ENCODE measurements at regions not wholly inside any gene's neighbourhood (a gene's known extent, or its start where the extent isn't known, plus 50 kb on each side); places are given as distances from the start of the nearest gene placed in this dataset.

GRCh38 chr11:35876786-35877185 is 67.1 kb upstream of the LDLRAD3 start:
- no peak overlapping the region for H2BK5ac ChIP-seq (ENCODE audit: low read depth, low read length, poor library complexity, severe bottlenecking)
- no peaks in the 10 kb centered on the region for H3K36me3 ChIP-seq (ENCODE audit: control insufficient read depth in 1 of 2, insufficient read depth in 2 of 2, low read depth in 1 of 2, low read length in 2 of 2)
- no peak overlapping the region for H2BK120ac ChIP-seq (ENCODE audit: low read depth, low read length)
- H3K4me1 ChIP-seq (ENCODE audit: control insufficient read depth, insufficient read depth, low read depth, low read length): no peaks in the 10 kb centered on the region
- H3K9me3 ChIP-seq (ENCODE audit: control insufficient read depth, low read length): no peaks in the 10 kb centered on the region
- no peak overlapping the region for H3K4me2 ChIP-seq (ENCODE audit: low read length, poor library complexity, severe bottlenecking)
- no peak overlapping the region for H2AFZ ChIP-seq (ENCODE audit: low read depth, low read length)
- H4K91ac ChIP-seq (ENCODE audit: low read length): no peak overlapping the region
- H2BK15ac ChIP-seq (ENCODE audit: low read depth, poor library complexity, severe bottlenecking): no peak overlapping the region
- no peak overlapping the region for H3K4me3 ChIP-seq (ENCODE audit: insufficient read depth in 1 of 2, low read depth in 1 of 2, low read length in 2 of 2)
- no peak overlapping the region for H3K23ac ChIP-seq (ENCODE audit: low read length in 2 of 2)
- no peak overlapping the region for H3K9ac ChIP-seq (ENCODE audit: low read length)
- peaks cover 0 to 7% of the 10 kb centered on the region in 2 experiments for H3K27me3 ChIP-seq (ENCODE audit: control insufficient read depth in 1 of 2, insufficient read depth in 1 of 2, low read length in 2 of 2)
- no peak overlapping the region for H4K8ac ChIP-seq (ENCODE audit: low read length)
- no peak overlapping the region for H3K18ac ChIP-seq (ENCODE audit: low read depth in 1 of 2, low read length in 2 of 2)
- H3K14ac ChIP-seq (ENCODE audit: low read length in 2 of 2): no peak overlapping the region
- H3K4ac ChIP-seq (ENCODE audit: low read depth in 1 of 2, low read length in 2 of 2): no peak overlapping the region
- no peak for DNase-seq
- H3K27ac ChIP-seq (ENCODE audit: low read length, poor library complexity, severe bottlenecking): no peak overlapping the region
- H2AK5ac ChIP-seq (ENCODE audit: low read length, severe bottlenecking): no peak overlapping the region
- WGBS: 96% methylated on average over 3 of the region's 4 CpGs
- no peak overlapping the region for H2BK12ac ChIP-seq (ENCODE audit: low read length in 2 of 2)
- no peaks in the 10 kb centered on the region for H3K79me1 ChIP-seq (replicated peaks; ENCODE audit: low read length, poor library complexity, severe bottlenecking)

GRCh38 chr11:35878741-35879140 is 65.1 kb upstream of the LDLRAD3 start:
- H3K27ac ChIP-seq (ENCODE audit: low read length, poor library complexity, severe bottlenecking): no peak overlapping the region
- no peaks in the 10 kb centered on the region for H3K9me3 ChIP-seq (ENCODE audit: control insufficient read depth, low read length)
- H2BK15ac ChIP-seq (ENCODE audit: low read depth, poor library complexity, severe bottlenecking): no peak overlapping the region
- H3K4me1 ChIP-seq (ENCODE audit: control insufficient read depth, insufficient read depth, low read depth, low read length): no peaks in the 10 kb centered on the region
- WGBS: 100% methylated on average over 1 of the region's 3 CpGs
- no peak overlapping the region for H2AK5ac ChIP-seq (ENCODE audit: low read length, severe bottlenecking)
- H2BK5ac ChIP-seq (ENCODE audit: low read depth, low read length, poor library complexity, severe bottlenecking): no peak overlapping the region
- H2BK120ac ChIP-seq (ENCODE audit: low read depth, low read length): no peak overlapping the region
- no peak overlapping the region for H3K4ac ChIP-seq (ENCODE audit: low read depth in 1 of 2, low read length in 2 of 2)
- no peak overlapping the region for H4K91ac ChIP-seq (ENCODE audit: low read length)
- no peak overlapping the region for H3K18ac ChIP-seq (ENCODE audit: low read depth in 1 of 2, low read length in 2 of 2)
- H4K8ac ChIP-seq (ENCODE audit: low read length): no peak overlapping the region
- no peaks in the 10 kb centered on the region for H3K79me1 ChIP-seq (replicated peaks; ENCODE audit: low read length, poor library complexity, severe bottlenecking)
- no peak overlapping the region for H3K4me3 ChIP-seq (ENCODE audit: insufficient read depth in 1 of 2, low read depth in 1 of 2, low read length in 2 of 2)
- DNase-seq: no peak
- no peaks in the 10 kb centered on the region for H3K36me3 ChIP-seq (ENCODE audit: control insufficient read depth in 1 of 2, insufficient read depth in 2 of 2, low read depth in 1 of 2, low read length in 2 of 2)
- no peak overlapping the region for H3K9ac ChIP-seq (ENCODE audit: low read length)
- H2BK12ac ChIP-seq (ENCODE audit: low read length in 2 of 2): no peak overlapping the region
- H3K14ac ChIP-seq (ENCODE audit: low read length in 2 of 2): no peak overlapping the region
- no peak overlapping the region for H2AFZ ChIP-seq (ENCODE audit: low read depth, low read length)
- no peak overlapping the region for H3K4me2 ChIP-seq (ENCODE audit: low read length, poor library complexity, severe bottlenecking)
- peaks cover 0 to 7% of the 10 kb centered on the region in 2 experiments for H3K27me3 ChIP-seq (ENCODE audit: control insufficient read depth in 1 of 2, insufficient read depth in 1 of 2, low read length in 2 of 2)
- no peak overlapping the region for H3K23ac ChIP-seq (ENCODE audit: low read length in 2 of 2)

GRCh38 chr11:35879361-35879760 is 64.5 kb upstream of the LDLRAD3 start:
- Histone ChIP-seq H3K4me2 (ENCODE audit: low read length, poor library complexity, severe bottlenecking) (no peak overlapping the region), H3K14ac (ENCODE audit: low read length in 2 of 2) (no peak overlapping the region), H3K23ac (ENCODE audit: low read length in 2 of 2) (no peak overlapping the region), H3K9me3 (ENCODE audit: control insufficient read depth, low read length) (no peaks in the 10 kb centered on the region), H3K79me1 (replicated peaks; ENCODE audit: low read length, poor library complexity, severe bottlenecking) (no peaks in the 10 kb centered on the region), H4K91ac (ENCODE audit: low read length) (no peak overlapping the region), H2BK5ac (ENCODE audit: low read depth, low read length, poor library complexity, severe bottlenecking) (no peak overlapping the region), H3K27ac (ENCODE audit: low read length, poor library complexity, severe bottlenecking) (no peak overlapping the region), H3K4me1 (ENCODE audit: control insufficient read depth, insufficient read depth, low read depth, low read length) (no peaks in the 10 kb centered on the region), H2AK5ac (ENCODE audit: low read length, severe bottlenecking) (no peak overlapping the region), H3K18ac (ENCODE audit: low read depth in 1 of 2, low read length in 2 of 2) (no peak overlapping the region), H2BK15ac (ENCODE audit: low read depth, poor library complexity, severe bottlenecking) (no peak overlapping the region), H3K4ac (ENCODE audit: low read depth in 1 of 2, low read length in 2 of 2) (no peak overlapping the region), H3K27me3 (ENCODE audit: control insufficient read depth in 1 of 2, insufficient read depth in 1 of 2, low read length in 2 of 2) (peaks cover 0 to 7% of the 10 kb centered on the region in 2 experiments), H2BK12ac (ENCODE audit: low read length in 2 of 2) (no peak overlapping the region), H3K36me3 (ENCODE audit: control insufficient read depth in 1 of 2, insufficient read depth in 2 of 2, low read depth in 1 of 2, low read length in 2 of 2) (no peaks in the 10 kb centered on the region), H3K9ac (ENCODE audit: low read length) (no peak overlapping the region), H4K8ac (ENCODE audit: low read length) (no peak overlapping the region), H2BK120ac (ENCODE audit: low read depth, low read length) (no peak overlapping the region), H3K4me3 (ENCODE audit: insufficient read depth in 1 of 2, low read depth in 1 of 2, low read length in 2 of 2) (no peak overlapping the region), H2AFZ (ENCODE audit: low read depth, low read length) (no peak overlapping the region)
- no peak for DNase-seq
- WGBS: 47% methylated on average over 3 of the region's 3 CpGs

- WGBS: 100% methylated on average over 2 of the region's 2 CpGs
- Histone ChIP-seq H3K27me3 (ENCODE audit: control insufficient read depth in 1 of 2, insufficient read depth in 1 of 2, low read length in 2 of 2) (peaks cover 0 to 14% of the 10 kb centered on the region in 2 experiments), H3K4me2 (ENCODE audit: low read length, poor library complexity, severe bottlenecking) (no peak overlapping the region)
These were observed 57.1 kb upstream of the LDLRAD3 start for GRCh38 chr11:35886759-35887158.

More at GRCh38 chr11:35886759-35887158, 57.1 kb upstream of the LDLRAD3 start:
- Histone ChIP-seq H4K8ac (ENCODE audit: low read length) (no peak overlapping the region), H3K4ac (ENCODE audit: low read depth in 1 of 2, low read length in 2 of 2) (no peak overlapping the region), H2BK12ac (ENCODE audit: low read length in 2 of 2) (no peak overlapping the region), H3K14ac (ENCODE audit: low read length in 2 of 2) (no peak overlapping the region), H4K91ac (ENCODE audit: low read length) (no peak overlapping the region), H3K27ac (ENCODE audit: low read length, poor library complexity, severe bottlenecking) (no peak overlapping the region), H2BK120ac (ENCODE audit: low read depth, low read length) (no peak overlapping the region), H3K9me3 (ENCODE audit: control insufficient read depth, low read length) (no peaks in the 10 kb centered on the region), H3K79me1 (replicated peaks; ENCODE audit: low read length, poor library complexity, severe bottlenecking) (no peaks in the 10 kb centered on the region), H3K9ac (ENCODE audit: low read length) (no peak overlapping the region), H3K4me1 (ENCODE audit: control insufficient read depth, insufficient read depth, low read depth, low read length) (no peaks in the 10 kb centered on the region), H2AK5ac (ENCODE audit: low read length, severe bottlenecking) (no peak overlapping the region), H2BK15ac (ENCODE audit: low read depth, poor library complexity, severe bottlenecking) (no peak overlapping the region), H3K4me3 (ENCODE audit: insufficient read depth in 1 of 2, low read depth in 1 of 2, low read length in 2 of 2) (no peak overlapping the region), H3K18ac (ENCODE audit: low read depth in 1 of 2, low read length in 2 of 2) (no peak overlapping the region), H3K36me3 (ENCODE audit: control insufficient read depth in 1 of 2, insufficient read depth in 2 of 2, low read depth in 1 of 2, low read length in 2 of 2) (no peaks in the 10 kb centered on the region), H2AFZ (ENCODE audit: low read depth, low read length) (no peak overlapping the region), H3K23ac (ENCODE audit: low read length in 2 of 2) (no peak overlapping the region), H2BK5ac (ENCODE audit: low read depth, low read length, poor library complexity, severe bottlenecking) (no peak overlapping the region)
- no peak for DNase-seq
